Activated CD4-positive, alpha-beta T cell treated with anti-CD3 and anti-CD28 coated beads, Interleukin-2, amount 10 ng/mL, durations not matched to agents 7 days and 5 days (primary cell): ENCODE measurements at regions not wholly inside any gene's neighbourhood (a gene's known extent, or its start where the extent isn't known, plus 50 kb on each side); places are given as distances from the start of the nearest gene placed in this dataset.

Experiments used
- CTCF ChIA-PET: fragments of 350-600 bp; sonication (Branson Sonifier 250); formaldehyde crosslinking; loops from one replicate; lab custom pipeline; 2021; ENCODE audit warnings: antibody characterized with exemption; lab: Charles Lee
- POLR2A ChIA-PET: fragments of 350-600 bp; sonication (Branson Sonifier 250); formaldehyde crosslinking; loops from one replicate; lab custom pipeline; 2021; ENCODE audit warnings: antibody characterized with exemption; lab: Charles Lee
- DNase-seq: peaks from one replicate; pipeline ENCODE4 v3.0.0-alpha.2; 2020
- H3K27ac Mint-ChIP-seq: one replicate; pipeline ENCODE4 v1.8.0; 2021; ENCODE audit warnings: mild to moderate bottlenecking, moderate library complexity, mixed read lengths
- H3K27me3 Mint-ChIP-seq: one replicate; pipeline ENCODE4 v1.8.0; 2021; ENCODE audit warnings: mixed read lengths
- H3K36me3 Mint-ChIP-seq: one replicate; pipeline ENCODE4 v1.8.0; 2021; ENCODE audit warnings: low read depth, mixed read lengths
- H3K4me1 Mint-ChIP-seq: one replicate; pipeline ENCODE4 v1.8.0; 2021; ENCODE audit warnings: mixed read lengths
- H3K4me3 Mint-ChIP-seq: one replicate; pipeline ENCODE4 v1.8.0; 2021; ENCODE audit warnings: mild to moderate bottlenecking, moderate library complexity, mixed read lengths
- H3K9me3 Mint-ChIP-seq: one replicate; pipeline ENCODE4 v1.8.0; 2021; ENCODE audit warnings: mixed read lengths

DNA sequence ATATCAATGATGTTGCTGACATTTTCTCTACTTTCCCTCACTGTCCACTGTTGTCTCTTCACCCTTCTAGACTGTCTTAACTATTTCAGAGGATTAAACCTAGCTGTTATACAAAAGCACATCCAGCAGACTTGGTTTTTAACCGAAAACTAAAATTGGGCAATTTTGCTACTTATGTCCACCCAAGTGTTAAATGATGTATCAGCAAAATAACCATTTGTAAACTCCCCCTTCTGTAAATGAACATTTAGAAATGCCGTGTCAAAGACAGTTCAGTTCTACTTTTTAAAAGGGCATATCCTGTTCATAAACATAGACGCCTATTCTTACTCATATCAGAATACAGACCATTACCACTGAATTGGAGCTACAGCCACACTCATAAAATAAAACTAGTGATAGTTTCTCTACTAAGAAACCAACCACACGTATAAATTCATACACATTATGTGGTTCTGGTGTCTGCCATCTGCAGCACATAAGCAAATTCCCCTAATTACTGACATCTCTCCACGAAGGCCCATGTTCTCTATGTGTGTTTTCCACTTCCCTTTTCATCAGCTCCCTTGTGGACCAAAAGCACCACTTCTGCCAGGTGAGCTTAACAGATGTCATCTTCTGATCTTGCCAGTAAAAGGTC is 1091.8 kb downstream of the PCDH9 start:
- CTCF ChIA-PET: no interaction called here
- POLR2A ChIA-PET: no interaction called here
- no peak for DNase-seq

GRCh38 chr13:66137384-66137783 is 1092.8 kb downstream of the PCDH9 start:
- H3K4me1 Mint-ChIP-seq: no peaks in the 10 kb centered on the region
- H3K27me3 Mint-ChIP-seq: no peaks in the 10 kb centered on the region
- no peaks in the 10 kb centered on the region for H3K9me3 Mint-ChIP-seq
- ChIA-PET CTCF (no interaction called here), POLR2A (no interaction called here)
- no peaks in the 10 kb centered on the region for H3K36me3 Mint-ChIP-seq
- DNase-seq: no peak
- H3K27ac Mint-ChIP-seq: no peak overlapping the region
- no peak overlapping the region for H3K4me3 Mint-ChIP-seq

More for the DNA sequence above, 1091.8 kb downstream of the PCDH9 start:
- no peaks in the 10 kb centered on the region for H3K36me3 Mint-ChIP-seq
- H3K27me3 Mint-ChIP-seq: no peaks in the 10 kb centered on the region
- no peaks in the 10 kb centered on the region for H3K9me3 Mint-ChIP-seq
- no peak overlapping the region for H3K27ac Mint-ChIP-seq
- no peak overlapping the region for H3K4me3 Mint-ChIP-seq
- no peaks in the 10 kb centered on the region for H3K4me1 Mint-ChIP-seq

DNA sequence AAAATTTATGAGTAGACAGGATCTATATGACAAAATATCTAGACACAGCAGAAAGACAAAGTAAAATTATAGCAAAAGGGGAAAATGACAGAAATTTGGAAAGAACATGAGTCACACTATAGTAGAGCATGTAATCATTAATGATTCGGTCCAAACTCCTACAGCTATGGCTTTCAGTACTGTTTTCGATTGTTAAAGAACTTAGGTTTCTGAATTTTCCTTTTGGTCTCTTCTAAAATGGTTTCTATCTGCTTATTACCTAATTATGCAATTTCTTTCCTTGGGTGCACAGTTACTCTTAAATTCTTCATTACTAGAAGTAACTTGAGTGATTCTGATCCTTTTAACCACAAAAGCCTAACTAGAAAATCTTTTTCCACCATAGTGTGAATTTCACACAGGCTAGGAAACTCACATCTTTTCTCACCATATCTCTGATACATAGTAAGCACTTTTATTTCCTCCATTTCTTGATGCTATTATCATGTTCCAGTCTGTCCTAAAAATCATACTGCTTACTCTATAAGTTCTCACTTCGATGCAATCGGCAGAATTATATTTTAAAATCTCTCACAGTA is 1101.4 kb downstream of the PCDH9 start:
- H3K27ac Mint-ChIP-seq: no peak overlapping the region
- ChIA-PET CTCF (no interaction called here), POLR2A (no interaction called here)
- H3K4me1 Mint-ChIP-seq: no peaks in the 10 kb centered on the region
- no peak for DNase-seq
- no peaks in the 10 kb centered on the region for H3K27me3 Mint-ChIP-seq
- H3K9me3 Mint-ChIP-seq: no peaks in the 10 kb centered on the region
- H3K4me3 Mint-ChIP-seq: no peak overlapping the region
- no peaks in the 10 kb centered on the region for H3K36me3 Mint-ChIP-seq

GRCh38 chr13:66128201-66128600 is 1101.9 kb downstream of the PCDH9 start:
- no peak for DNase-seq
- no peak overlapping the region for H3K4me3 Mint-ChIP-seq
- no peaks in the 10 kb centered on the region for H3K4me1 Mint-ChIP-seq
- POLR2A ChIA-PET: no interaction called here
- no peaks in the 10 kb centered on the region for H3K36me3 Mint-ChIP-seq
- H3K27me3 Mint-ChIP-seq: no peaks in the 10 kb centered on the region
- no peaks in the 10 kb centered on the region for H3K9me3 Mint-ChIP-seq
- CTCF ChIA-PET: no interaction called here
- H3K27ac Mint-ChIP-seq: no peak overlapping the region

DNA sequence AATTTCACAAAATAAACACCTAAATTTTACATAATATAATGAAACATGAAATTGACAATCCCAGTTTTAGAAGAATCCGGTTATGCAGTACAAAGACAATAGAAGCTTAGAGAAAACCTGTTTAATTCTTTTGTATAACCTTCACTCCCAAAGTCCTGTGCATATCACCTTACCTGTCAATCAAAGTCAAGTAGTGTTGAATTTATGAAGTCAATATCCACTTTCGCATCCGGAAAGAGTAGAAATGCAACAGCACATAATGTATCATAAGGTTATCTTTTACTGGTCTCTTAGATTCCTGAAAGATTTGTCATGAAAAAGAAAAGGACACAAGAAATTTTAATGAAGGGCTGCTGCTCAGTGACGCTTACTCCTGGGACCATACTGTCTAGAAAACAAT is 1112.6 kb downstream of the PCDH9 start:
- Mint-ChIP-seq H3K27ac (no peak overlapping the region), H3K27me3 (no peaks in the 10 kb centered on the region), H3K36me3 (no peaks in the 10 kb centered on the region), H3K4me3 (no peak overlapping the region), H3K4me1 (no peaks in the 10 kb centered on the region), H3K9me3 (no peaks in the 10 kb centered on the region)
- ChIA-PET POLR2A (no interaction called here), CTCF (no interaction called here)
- DNase-seq: no peak

- H3K27me3 Mint-ChIP-seq: no peaks in the 10 kb centered on the region
- DNase-seq: no peak
- POLR2A ChIA-PET: no interaction called here
Measured at GRCh38 chr13:66113882-66114526, 1116.1 kb downstream of the PCDH9 start.

DNA sequence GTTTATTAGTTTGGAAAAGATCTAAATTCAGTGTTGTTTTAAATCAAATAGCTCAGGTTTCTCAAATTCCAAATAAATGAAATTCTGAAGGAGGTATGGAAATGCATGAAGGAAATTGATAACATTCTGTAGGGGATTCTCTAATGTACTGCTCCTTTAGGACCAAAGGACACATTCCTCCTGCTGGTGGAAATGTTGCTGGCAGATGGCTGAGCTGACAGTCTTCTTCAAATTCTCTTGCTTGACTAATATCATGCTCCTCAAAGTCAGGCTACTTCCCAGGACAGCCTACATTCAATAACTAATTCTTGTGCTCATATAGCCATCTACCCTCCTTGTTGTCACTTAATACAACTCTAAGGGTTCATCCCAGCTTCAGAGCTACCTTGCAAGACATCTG is 1118.5 kb downstream of the PCDH9 start:
- no peaks in the 10 kb centered on the region for H3K27me3 Mint-ChIP-seq
- H3K4me3 Mint-ChIP-seq: no peak overlapping the region
- H3K36me3 Mint-ChIP-seq: no peaks in the 10 kb centered on the region
- CTCF ChIA-PET: interaction anchor here (0.5 kb wide), 1 partner anchor 20 kb away, joined by 3 read pairs; no protein-coding TSS in a partner anchor
- no peak overlapping the region for H3K27ac Mint-ChIP-seq
- POLR2A ChIA-PET: no interaction called here
- H3K4me1 Mint-ChIP-seq: no peaks in the 10 kb centered on the region
- H3K9me3 Mint-ChIP-seq: no peaks in the 10 kb centered on the region
- DNase-seq: no peak

More at GRCh38 chr13:66113882-66114526, 1116.1 kb downstream of the PCDH9 start:
- CTCF ChIA-PET: no interaction called here
- H3K27ac Mint-ChIP-seq: no peak overlapping the region
- no peaks in the 10 kb centered on the region for H3K36me3 Mint-ChIP-seq
- no peaks in the 10 kb centered on the region for H3K4me1 Mint-ChIP-seq
- H3K4me3 Mint-ChIP-seq: no peak overlapping the region
- no peaks in the 10 kb centered on the region for H3K9me3 Mint-ChIP-seq

DNA sequence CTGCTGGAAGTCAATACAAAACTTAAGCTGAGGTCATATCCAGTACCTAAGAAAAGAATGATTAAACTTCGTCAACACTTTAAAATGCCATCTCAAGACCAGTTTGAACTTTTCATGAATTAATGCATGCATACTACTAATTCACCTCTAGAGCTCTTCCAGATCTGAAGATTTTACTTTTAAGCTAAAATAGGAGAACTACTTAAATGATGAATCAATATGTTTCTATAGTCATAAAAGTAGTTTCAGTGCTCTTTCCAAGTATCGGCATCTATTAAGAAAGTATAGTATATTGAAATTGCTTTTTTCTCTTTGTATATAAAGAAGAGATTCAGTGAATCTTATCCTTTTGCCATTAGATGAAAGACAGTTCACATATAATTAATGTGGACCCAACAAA is 1123.9 kb downstream of the PCDH9 start:
- no peaks in the 10 kb centered on the region for H3K27me3 Mint-ChIP-seq
- no peak for DNase-seq
- CTCF ChIA-PET: no interaction called here
- POLR2A ChIA-PET: interaction anchor here (0.6 kb wide), 1 partner anchor 13 kb away, joined by 3 read pairs; no protein-coding TSS in a partner anchor
- H3K27ac Mint-ChIP-seq: no peak overlapping the region
- no peaks in the 10 kb centered on the region for H3K4me1 Mint-ChIP-seq
- H3K36me3 Mint-ChIP-seq: no peaks in the 10 kb centered on the region
- H3K9me3 Mint-ChIP-seq: no peaks in the 10 kb centered on the region
- no peak overlapping the region for H3K4me3 Mint-ChIP-seq

DNA sequence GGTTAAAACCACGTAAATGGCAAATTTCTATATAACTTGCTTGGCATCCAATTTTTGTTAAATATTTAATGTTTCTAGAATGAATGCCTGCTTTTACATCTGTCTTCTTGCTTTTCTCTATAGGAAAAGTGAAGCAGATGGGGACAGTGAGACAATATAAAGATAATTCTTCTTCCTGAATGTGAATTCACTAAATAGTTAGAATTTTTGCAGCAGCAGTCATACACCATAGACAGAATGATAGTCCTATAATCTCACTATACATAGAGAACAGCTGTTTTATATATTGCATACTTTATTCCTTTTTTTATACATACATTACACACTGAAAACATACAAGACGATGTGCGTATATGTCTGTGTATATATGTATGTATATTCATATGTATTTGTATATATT is 1127.3 kb downstream of the PCDH9 start:
- POLR2A ChIA-PET: no interaction called here
- CTCF ChIA-PET: no interaction called here
- H3K4me3 Mint-ChIP-seq: no peak overlapping the region

DNA sequence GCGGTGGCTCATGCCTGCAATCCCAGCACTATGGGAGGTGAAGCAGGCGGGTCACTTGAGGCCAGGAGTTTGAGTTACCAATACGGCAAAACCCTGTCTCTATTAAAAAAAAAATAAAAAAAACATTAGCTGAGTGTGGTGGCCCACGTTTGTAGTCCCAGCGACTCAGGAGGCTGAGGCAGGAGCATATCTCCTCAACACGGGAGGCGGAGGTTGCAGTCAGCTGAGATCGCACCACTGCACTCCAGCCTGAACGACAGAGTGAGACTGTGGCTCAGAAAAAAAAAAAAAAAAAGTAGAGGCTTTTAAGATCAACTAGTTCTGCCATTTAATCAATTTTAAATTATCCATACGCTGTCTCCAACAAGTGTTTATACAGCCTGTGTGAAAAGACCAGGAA is 1130.3 kb downstream of the PCDH9 start:
- H3K27ac Mint-ChIP-seq: no peak overlapping the region
- ChIA-PET CTCF (no interaction called here), POLR2A (no interaction called here)
- no peak for DNase-seq
- H3K27me3 Mint-ChIP-seq: no peaks in the 10 kb centered on the region
- H3K4me1 Mint-ChIP-seq: no peaks in the 10 kb centered on the region
- peaks cover 2% of the 10 kb centered on the region for H3K9me3 Mint-ChIP-seq
- no peak overlapping the region for H3K4me3 Mint-ChIP-seq
- H3K36me3 Mint-ChIP-seq: no peaks in the 10 kb centered on the region

More for the DNA sequence above, 1127.3 kb downstream of the PCDH9 start:
- no peaks in the 10 kb centered on the region for H3K36me3 Mint-ChIP-seq
- H3K4me1 Mint-ChIP-seq: no peaks in the 10 kb centered on the region
- H3K27me3 Mint-ChIP-seq: no peaks in the 10 kb centered on the region
- no peak overlapping the region for H3K27ac Mint-ChIP-seq
- no peak for DNase-seq
- no peaks in the 10 kb centered on the region for H3K9me3 Mint-ChIP-seq

DNA sequence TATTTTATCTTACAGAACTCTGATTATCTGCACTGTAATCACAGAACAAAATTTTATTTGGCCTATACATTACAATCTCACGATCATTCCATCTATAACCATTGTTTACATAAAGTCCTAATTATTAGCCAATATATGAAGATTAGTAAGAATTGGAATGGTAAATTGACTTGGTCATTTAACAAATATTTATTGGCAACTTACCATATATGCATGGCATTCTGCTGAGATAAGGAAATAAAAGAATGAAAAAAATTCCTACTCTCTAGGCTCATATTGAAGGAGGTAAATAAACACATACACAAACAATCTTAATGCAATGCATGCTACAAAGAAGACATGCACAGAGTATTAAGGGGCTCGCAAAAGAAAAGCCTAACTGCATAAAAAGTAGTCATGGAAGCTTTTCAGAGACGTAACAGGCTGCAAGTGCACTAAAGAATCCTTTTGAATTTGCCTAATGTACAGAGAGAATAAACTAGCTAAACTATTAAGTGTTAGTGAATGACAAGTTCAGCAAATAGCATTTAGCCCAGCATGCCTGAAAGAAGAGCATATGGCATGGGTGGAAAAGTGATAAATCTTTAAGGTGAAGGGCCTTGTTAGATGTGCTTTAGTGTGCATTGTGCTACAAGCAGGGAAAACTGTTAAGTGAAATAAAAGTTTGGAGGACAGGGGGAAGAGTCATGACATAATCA is 1131.1 kb downstream of the PCDH9 start:
- Mint-ChIP-seq H3K9me3 (peaks cover 2% of the 10 kb centered on the region), H3K27ac (no peak overlapping the region), H3K27me3 (no peaks in the 10 kb centered on the region), H3K4me1 (no peaks in the 10 kb centered on the region), H3K36me3 (no peaks in the 10 kb centered on the region), H3K4me3 (no peak overlapping the region)
- no peak for DNase-seq
- ChIA-PET CTCF (no interaction called here), POLR2A (no interaction called here)

GRCh38 chr13:66089711-66090110 is 1140.4 kb downstream of the PCDH9 start:
- no peak overlapping the region for H3K27ac Mint-ChIP-seq
- no peaks in the 10 kb centered on the region for H3K27me3 Mint-ChIP-seq
- no peak overlapping the region for H3K4me3 Mint-ChIP-seq
- ChIA-PET POLR2A (no interaction called here), CTCF (no interaction called here)
- no peaks in the 10 kb centered on the region for H3K4me1 Mint-ChIP-seq
- no peak for DNase-seq
- H3K36me3 Mint-ChIP-seq: no peaks in the 10 kb centered on the region
- peaks cover 2% of the 10 kb centered on the region for H3K9me3 Mint-ChIP-seq

GRCh38 chr13:66087269-66087710 is 1142.8 kb downstream of the PCDH9 start:
- POLR2A ChIA-PET: no interaction called here
- Mint-ChIP-seq H3K36me3 (no peaks in the 10 kb centered on the region), H3K4me3 (no peak overlapping the region), H3K9me3 (peaks cover 2% of the 10 kb centered on the region), H3K27me3 (no peaks in the 10 kb centered on the region), H3K4me1 (no peaks in the 10 kb centered on the region), H3K27ac (no peak overlapping the region)
- DNase-seq: no peak
- CTCF ChIA-PET: no interaction called here
